ENCODE measurements at regions not wholly inside any gene's neighbourhood (a gene's known extent, or its start where the extent isn't known, plus 50 kb on each side); places are given as distances from the start of the nearest gene placed in this dataset.

DNA sequence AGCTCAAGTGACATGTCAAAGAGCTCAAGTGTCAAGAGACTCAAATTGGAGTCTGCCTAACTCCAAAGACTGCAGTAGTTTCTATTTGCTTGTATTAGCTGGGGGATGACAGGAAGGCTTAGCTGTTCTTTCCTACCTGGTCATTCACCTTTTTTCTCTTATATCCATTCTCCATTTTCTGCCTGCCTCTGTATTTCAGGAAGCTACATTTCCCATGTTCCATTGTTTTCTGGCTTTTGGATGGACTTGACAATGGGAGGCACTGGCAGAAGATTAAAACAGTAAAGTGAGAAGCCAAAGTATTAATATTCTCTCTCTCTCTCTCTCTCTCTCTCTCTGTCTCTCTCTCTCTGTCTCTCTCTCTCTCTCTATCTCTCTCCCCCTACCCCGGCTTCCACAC lies 135.7 kb upstream of the ADAMTS18 start:
- H3K36me3 Mint-ChIP-seq, result no peaks in the 10 kb centered on the region
- Histone ChIP-seq H3K79me2 (ENCODE audit: low read depth) (no peaks in the 10 kb centered on the region), H3K4me1 (no peaks in the 10 kb centered on the region), H3K27me3 (no peaks in the 10 kb centered on the region), H3K4me2 (no peak overlapping the region), H3K36me3 (no peaks in the 10 kb centered on the region), H3K27ac (no peak overlapping the region), H3K4me3 (no peak overlapping the region), H3K9ac (no peak overlapping the region), H2AFZ (replicated peaks) (no peak overlapping the region), H3F3A (ENCODE audit: low read depth) (no peaks in the 10 kb centered on the region), H3K9me3 (ENCODE audit: low read depth) (no peaks in the 10 kb centered on the region), H4K20me1 (ENCODE audit: low read depth) (no peaks in the 10 kb centered on the region)
- TF ChIP-seq EZH2phosphoT487 (IDR thresholded peaks at IDR 0.05), result no peak
- no peak for TF ChIP-seq EZH2 (IDR thresholded peaks at IDR 0.05)
- TF ChIP-seq, protein P1, sequence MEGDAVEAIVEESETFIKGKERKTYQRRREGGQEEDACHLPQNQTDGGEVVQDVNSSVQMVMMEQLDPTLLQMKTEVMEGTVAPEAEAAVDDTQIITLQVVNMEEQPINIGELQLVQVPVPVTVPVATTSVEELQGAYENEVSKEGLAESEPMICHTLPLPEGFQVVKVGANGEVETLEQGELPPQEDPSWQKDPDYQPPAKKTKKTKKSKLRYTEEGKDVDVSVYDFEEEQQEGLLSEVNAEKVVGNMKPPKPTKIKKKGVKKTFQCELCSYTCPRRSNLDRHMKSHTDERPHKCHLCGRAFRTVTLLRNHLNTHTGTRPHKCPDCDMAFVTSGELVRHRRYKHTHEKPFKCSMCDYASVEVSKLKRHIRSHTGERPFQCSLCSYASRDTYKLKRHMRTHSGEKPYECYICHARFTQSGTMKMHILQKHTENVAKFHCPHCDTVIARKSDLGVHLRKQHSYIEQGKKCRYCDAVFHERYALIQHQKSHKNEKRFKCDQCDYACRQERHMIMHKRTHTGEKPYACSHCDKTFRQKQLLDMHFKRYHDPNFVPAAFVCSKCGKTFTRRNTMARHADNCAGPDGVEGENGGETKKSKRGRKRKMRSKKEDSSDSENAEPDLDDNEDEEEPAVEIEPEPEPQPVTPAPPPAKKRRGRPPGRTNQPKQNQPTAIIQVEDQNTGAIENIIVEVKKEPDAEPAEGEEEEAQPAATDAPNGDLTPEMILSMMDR (IDR thresholded peaks at IDR 0.05), result no peak
- H3K27ac Mint-ChIP-seq, result no peak overlapping the region
- no peak overlapping the region for H3K4me3 Mint-ChIP-seq
- H3K4me1 Mint-ChIP-seq, result no peaks in the 10 kb centered on the region
- no peak for DNase-seq (ENCODE audit: low spot score)
- H3K27me3 Mint-ChIP-seq (ENCODE audit: insufficient read depth, low read depth), result peaks cover 2% of the 10 kb centered on the region
- H3K9me3 Mint-ChIP-seq, result no peaks in the 10 kb centered on the region

DNA sequence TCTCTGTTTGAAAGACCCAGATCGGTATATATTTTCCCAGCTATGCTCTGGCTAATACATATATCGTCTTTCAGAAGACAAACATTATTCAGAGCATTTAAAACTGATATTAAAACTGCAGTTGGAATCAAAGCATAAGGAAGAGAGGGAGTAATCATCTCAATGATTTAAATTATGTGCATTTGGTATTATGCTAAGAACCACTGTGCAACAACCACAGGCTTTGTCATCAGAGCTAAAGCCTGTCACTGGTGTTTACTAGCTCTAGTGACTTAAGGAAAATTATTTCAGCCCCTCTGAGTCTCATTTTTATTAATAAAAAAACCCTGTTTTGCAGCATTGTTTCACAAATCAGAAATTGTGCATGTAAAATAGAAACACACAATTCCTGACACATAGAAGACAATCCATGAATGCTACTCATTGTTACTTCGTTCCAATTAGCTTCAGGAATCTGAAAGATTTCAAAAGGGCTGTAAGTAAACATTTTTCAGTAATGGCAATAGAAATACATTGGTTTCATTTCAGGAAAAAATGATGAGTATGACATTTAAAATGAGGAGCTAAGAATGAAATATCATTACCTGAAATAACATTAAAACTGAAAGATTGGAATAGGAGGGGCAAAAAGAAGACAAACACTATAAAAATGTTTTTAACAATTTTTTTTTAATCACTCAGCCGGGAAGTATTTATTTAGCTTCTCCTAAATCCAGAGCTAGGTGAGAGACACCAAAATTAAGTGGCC lies 136.5 kb upstream of the ADAMTS18 start:
- no peak for DNase-seq (ENCODE audit: low spot score)
- TF ChIP-seq EZH2phosphoT487 (IDR thresholded peaks at IDR 0.05) (no peak), EZH2 (IDR thresholded peaks at IDR 0.05) (no peak)
- TF ChIP-seq, protein P1 (IDR thresholded peaks at IDR 0.05), result no peak

DNA sequence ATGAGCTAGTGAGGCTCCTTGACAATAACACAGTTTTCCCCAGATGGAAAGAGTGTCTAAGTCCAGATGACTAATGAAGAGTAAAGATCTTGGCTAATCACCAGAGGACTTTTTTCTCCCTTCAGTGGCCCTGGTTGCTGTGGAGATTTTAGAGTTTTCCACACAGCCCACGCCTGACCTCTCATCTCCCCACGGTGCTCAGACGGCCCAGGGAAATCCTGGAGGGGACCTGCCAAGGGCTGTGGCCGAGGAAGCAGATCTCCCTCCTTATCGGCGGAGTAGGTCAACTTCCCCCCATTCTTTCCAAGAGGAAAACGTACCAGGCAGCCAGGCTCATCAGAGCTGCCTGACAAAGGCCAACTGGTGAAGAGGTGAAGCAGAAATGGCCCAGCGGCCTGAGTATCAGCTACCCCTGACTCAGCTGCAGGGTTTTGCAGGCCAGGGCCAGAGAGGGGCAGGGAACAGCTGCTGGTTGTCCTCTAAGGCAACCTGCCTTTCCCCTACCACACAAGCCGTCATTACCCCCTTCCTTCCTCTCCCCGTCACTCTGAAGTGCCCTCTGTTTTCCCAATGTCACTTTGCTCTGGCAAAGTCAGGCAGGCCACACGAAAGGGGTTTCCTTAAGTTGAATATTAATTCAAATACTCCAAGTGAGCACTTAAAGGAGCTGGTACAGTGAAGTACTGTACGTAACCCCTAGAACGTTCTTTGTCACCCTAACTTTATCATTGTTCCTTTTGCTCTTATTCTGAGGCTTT lies 140.2 kb upstream of the ADAMTS18 start:
- H3K36me3 ChIP-seq, result no peaks in the 10 kb centered on the region
- no peak for DNase-seq (ENCODE audit: low spot score)
- Mint-ChIP-seq H3K27me3 (ENCODE audit: insufficient read depth, low read depth) (no peaks in the 10 kb centered on the region), H3K27ac (no peak overlapping the region), H3K9me3 (no peaks in the 10 kb centered on the region), H3K36me3 (no peaks in the 10 kb centered on the region), H3K4me3 (no peak overlapping the region), H3K4me1 (no peaks in the 10 kb centered on the region)
- no peak overlapping the region for H3K9ac ChIP-seq
- H3K27ac ChIP-seq, result no peak overlapping the region
- H3K4me3 ChIP-seq, result no peak overlapping the region
- H3K79me2 ChIP-seq (ENCODE audit: low read depth), result no peaks in the 10 kb centered on the region
- H3F3A ChIP-seq (ENCODE audit: low read depth), result no peaks in the 10 kb centered on the region
- no peak overlapping the region for H3K4me2 ChIP-seq
- H3K4me1 ChIP-seq, result no peaks in the 10 kb centered on the region
- H3K9me3 ChIP-seq (ENCODE audit: low read depth), result no peaks in the 10 kb centered on the region
- no peaks in the 10 kb centered on the region for H3K27me3 ChIP-seq
- TF ChIP-seq EZH2 (IDR thresholded peaks at IDR 0.05) (no peak), EZH2phosphoT487 (IDR thresholded peaks at IDR 0.05) (no peak)
- TF ChIP-seq, protein P1 (IDR thresholded peaks at IDR 0.05), result no peak
- no peaks in the 10 kb centered on the region for H4K20me1 ChIP-seq (ENCODE audit: low read depth)
- peak overlapping the region; percentile 22 for H2AFZ ChIP-seq (replicated peaks)

More for the DNA sequence above, 136.5 kb upstream of the ADAMTS18 start:
- Mint-ChIP-seq H3K27ac (no peak overlapping the region), H3K36me3 (no peaks in the 10 kb centered on the region), H3K9me3 (no peaks in the 10 kb centered on the region), H3K4me1 (no peaks in the 10 kb centered on the region), H3K27me3 (ENCODE audit: insufficient read depth, low read depth) (peaks cover 2% of the 10 kb centered on the region), H3K4me3 (no peak overlapping the region)
- Histone ChIP-seq H3K4me2 (no peak overlapping the region), H3K36me3 (no peaks in the 10 kb centered on the region), H4K20me1 (ENCODE audit: low read depth) (no peaks in the 10 kb centered on the region), H3K4me3 (no peak overlapping the region), H3F3A (ENCODE audit: low read depth) (no peaks in the 10 kb centered on the region), H2AFZ (replicated peaks) (no peak overlapping the region), H3K9ac (no peak overlapping the region), H3K27me3 (no peaks in the 10 kb centered on the region), H3K4me1 (no peaks in the 10 kb centered on the region), H3K79me2 (ENCODE audit: low read depth) (no peaks in the 10 kb centered on the region), H3K27ac (no peak overlapping the region), H3K9me3 (ENCODE audit: low read depth) (no peaks in the 10 kb centered on the region)

Data from neural progenitor cell (in vitro differentiated cells).